Kidney (tissue), 13 donors: ENCODE measurements at regions not wholly inside any gene's neighbourhood (a gene's known extent, or its start where the extent isn't known, plus 50 kb on each side); places are given as distances from the start of the nearest gene placed in this dataset.

Experiments used
- DNase-seq, 5 donors: peaks; one replicate each; pipeline ENCODE4 v3.0.0-alpha.2; 2013 to 2020
- FAIRE-seq: peaks from 2 replicates; lab custom pipeline; 2012; peaks lifted over from hg19 to GRCh38; lab: Jason Lieb, UNC
- H3K27ac ChIP-seq, 2 donors: one replicate each; pipeline ENCODE4 v1.7.0; 2013; ENCODE audit warnings: low read depth in 2 of 2, low read length in 2 of 2, inconsistent platforms in 1 of 2
- H3K27me3 ChIP-seq: one replicate; pipeline ENCODE4 v1.7.1; 2013; ENCODE audit warnings: low read length, inconsistent platforms; ENCODE audit not compliant: control insufficient read depth, insufficient read depth
- H3K36me3 ChIP-seq, 3 donors: one replicate each; pipeline versions ENCODE4 v1.7.0 to v1.7.1; 2013; ENCODE audit warnings: low read length in 3 of 3, control low read depth in 1 of 3, inconsistent platforms in 1 of 3; ENCODE audit not compliant: insufficient read depth in 3 of 3, control insufficient read depth in 2 of 3
- H3K4me1 ChIP-seq, 3 donors: one replicate each; pipeline versions ENCODE4 v1.7.0 to v1.7.1; 2013; ENCODE audit warnings: low read length in 3 of 3, inconsistent platforms in 1 of 3, low read depth in 1 of 3; ENCODE audit not compliant: control insufficient read depth in 2 of 3, insufficient read depth in 2 of 3
- H3K4me3 ChIP-seq, 3 donors: one replicate each; pipeline versions ENCODE4 v1.7.0 to v1.8.1; 2013; ENCODE audit warnings: low read length in 3 of 3, control low read depth in 1 of 3, inconsistent platforms in 1 of 3
- H3K9ac ChIP-seq, 3 donors: one replicate each; pipeline versions ENCODE4 v1.7.0 to v1.7.1; 2013; ENCODE audit warnings: low read length in 3 of 3, control low read depth in 1 of 3, inconsistent platforms in 1 of 3
- H3K9me3 ChIP-seq, 3 donors: one replicate each; pipeline versions ENCODE4 v1.7.0 to v1.7.1; 2013; ENCODE audit warnings: low read length in 3 of 3, control low read depth in 1 of 3, inconsistent platforms in 1 of 3; ENCODE audit not compliant: control insufficient read depth in 2 of 3, insufficient read depth in 1 of 3
- intact Hi-C: fragments of 100-400 bp; cut with DNase I; formaldehyde crosslinking; loops from one replicate; pipeline ENCODE4 v1.11.1; 2022
- TF ChIP-seq, protein P1 (sequence below): IDR thresholded peaks from 3 replicates; pipeline ENCODE4 v1.5.1; 2012; ENCODE audit warnings: mild to moderate bottlenecking, moderate library complexity, borderline replicate concordance; ENCODE audit not compliant: insufficient read depth; ENCODE audit errors: extremely low read depth
- donor health status: control.
- donor health status: control.
- donor health status: control.
- donor health status: control.
- donor health status: control.
- donor health status: DM: yes; HTN: yes; CAD: no.
- donor health status: Normal renal cell carcinoma (clear cell type).

DNA sequence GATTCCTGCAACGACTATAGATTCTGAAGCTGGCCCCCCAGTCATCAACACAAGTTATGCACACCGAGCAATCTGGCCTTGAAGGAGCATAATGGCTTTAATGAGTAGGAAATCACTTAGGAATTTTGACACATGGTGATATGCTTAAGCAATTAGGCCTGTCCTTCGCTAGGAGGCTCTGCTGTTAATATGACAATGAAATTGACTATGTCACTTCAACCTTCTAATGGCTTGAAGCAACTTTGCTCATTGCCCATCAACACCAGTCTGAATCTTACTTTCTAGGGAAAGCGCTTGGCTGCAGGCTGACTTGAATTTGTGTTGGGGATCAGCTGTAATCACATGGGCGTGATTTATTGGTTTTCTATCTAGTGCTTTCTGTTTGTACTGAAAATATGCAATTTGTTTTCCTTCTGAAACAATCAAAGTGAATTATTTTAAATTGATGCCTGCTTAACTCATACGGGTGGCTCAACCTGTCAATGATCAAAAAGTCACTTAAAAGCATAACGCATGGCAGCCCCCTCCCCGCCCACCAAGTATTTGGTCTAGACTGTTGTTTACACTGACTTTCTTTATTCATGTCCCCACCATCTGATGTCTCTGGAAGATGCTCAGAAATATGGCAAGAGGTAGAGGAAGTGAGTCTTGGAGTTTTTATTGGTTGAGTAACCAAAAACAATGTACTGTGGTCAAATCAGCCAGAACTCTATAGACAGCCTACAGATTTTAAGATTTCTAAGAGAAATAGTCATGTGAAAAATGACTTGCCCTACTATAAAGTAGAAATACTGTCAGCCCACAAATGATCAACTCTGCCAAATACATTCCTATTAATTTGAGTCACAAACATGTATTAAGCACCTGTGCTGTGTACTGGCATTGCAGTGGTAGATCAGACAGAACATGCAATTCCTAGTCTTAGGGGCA is 344.9 kb downstream of the RBM43 start:
- no peaks in the 10 kb centered on the region for H3K36me3 ChIP-seq
- H3K9me3 ChIP-seq: no peaks in the 10 kb centered on the region
- TF ChIP-seq, protein P1, sequence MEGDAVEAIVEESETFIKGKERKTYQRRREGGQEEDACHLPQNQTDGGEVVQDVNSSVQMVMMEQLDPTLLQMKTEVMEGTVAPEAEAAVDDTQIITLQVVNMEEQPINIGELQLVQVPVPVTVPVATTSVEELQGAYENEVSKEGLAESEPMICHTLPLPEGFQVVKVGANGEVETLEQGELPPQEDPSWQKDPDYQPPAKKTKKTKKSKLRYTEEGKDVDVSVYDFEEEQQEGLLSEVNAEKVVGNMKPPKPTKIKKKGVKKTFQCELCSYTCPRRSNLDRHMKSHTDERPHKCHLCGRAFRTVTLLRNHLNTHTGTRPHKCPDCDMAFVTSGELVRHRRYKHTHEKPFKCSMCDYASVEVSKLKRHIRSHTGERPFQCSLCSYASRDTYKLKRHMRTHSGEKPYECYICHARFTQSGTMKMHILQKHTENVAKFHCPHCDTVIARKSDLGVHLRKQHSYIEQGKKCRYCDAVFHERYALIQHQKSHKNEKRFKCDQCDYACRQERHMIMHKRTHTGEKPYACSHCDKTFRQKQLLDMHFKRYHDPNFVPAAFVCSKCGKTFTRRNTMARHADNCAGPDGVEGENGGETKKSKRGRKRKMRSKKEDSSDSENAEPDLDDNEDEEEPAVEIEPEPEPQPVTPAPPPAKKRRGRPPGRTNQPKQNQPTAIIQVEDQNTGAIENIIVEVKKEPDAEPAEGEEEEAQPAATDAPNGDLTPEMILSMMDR: no peak
- no peak overlapping the region for H3K27ac ChIP-seq
- H3K4me3 ChIP-seq: no peak overlapping the region
- no peaks in the 10 kb centered on the region for H3K4me1 ChIP-seq
- no peaks in the 10 kb centered on the region for H3K27me3 ChIP-seq
- intact Hi-C loops: no loop called here
- DNase-seq (no peak), FAIRE-seq (no peak)
- no peak overlapping the region for H3K9ac ChIP-seq

DNA sequence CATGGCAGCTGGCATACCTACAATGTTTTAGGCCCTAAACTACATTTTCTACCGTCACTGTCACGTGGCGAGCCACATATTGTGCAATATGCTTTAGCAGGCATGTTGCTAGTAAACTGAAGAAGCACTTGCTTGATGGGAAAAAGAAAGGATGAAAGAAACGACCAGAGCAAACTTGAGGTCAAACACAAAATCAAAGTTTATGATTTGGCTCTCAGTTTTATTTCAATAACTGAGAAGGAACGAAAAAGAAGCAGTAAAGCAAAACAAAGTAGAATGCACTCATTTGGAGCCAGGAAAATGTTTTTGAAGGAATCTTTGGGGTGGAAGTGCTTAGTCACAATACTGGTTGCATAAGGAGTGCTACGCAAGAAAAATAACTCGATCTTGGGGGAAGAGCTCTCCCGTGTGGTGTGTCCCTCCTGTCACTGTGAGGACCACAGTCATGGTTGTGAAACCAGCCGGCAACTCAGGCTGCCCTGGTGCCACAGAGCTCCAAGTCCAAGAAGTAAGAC is 349.8 kb downstream of the RBM43 start:
- Histone ChIP-seq H3K9ac (no peak overlapping the region), H3K9me3 (no peaks in the 10 kb centered on the region), H3K4me3 (no peak overlapping the region), H3K27ac (peak overlapping the region in 1 of 2 donors; percentile 16), H3K36me3 (no peaks in the 10 kb centered on the region), H3K27me3 (no peaks in the 10 kb centered on the region), H3K4me1 (no peaks in the 10 kb centered on the region)
- TF ChIP-seq, protein P1: peak; percentile 40
- FAIRE-seq: no peak
- peak in 3 of 5 donors; percentile 13 to 80 (median 38) for DNase-seq
- intact Hi-C loops: no loop called here

DNA sequence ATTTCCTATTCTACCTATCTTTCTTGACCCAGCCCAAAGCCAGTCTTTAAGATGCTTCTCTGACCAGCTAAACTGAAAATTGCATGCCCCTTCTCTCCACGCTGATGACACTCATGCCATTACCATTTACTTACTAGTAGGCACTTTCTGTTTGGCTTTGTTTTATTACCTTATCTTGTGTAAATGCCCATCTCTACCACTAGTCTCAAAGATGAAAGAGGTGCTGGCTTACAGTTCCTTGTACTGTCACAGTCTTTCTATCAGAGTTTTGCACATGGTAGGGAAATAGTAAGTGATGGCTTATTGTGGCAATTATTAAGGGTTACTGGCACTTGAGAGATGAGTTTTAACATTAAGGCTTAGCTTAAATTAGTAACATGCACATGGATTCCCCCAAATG is 352.1 kb downstream of the RBM43 start:
- Histone ChIP-seq H3K9me3 (no peaks in the 10 kb centered on the region), H3K4me1 (no peaks in the 10 kb centered on the region), H3K36me3 (no peaks in the 10 kb centered on the region), H3K9ac (no peak overlapping the region), H3K27ac (no peak overlapping the region), H3K4me3 (no peak overlapping the region), H3K27me3 (no peaks in the 10 kb centered on the region)
- TF ChIP-seq, protein P1: no peak
- FAIRE-seq: no peak
- intact Hi-C loops: no loop called here
- DNase-seq: no peak
